GM23338 (cell line): ENCODE measurements at regions not wholly inside any gene's neighbourhood (a gene's known extent, or its start where the extent isn't known, plus 50 kb on each side); places are given as distances from the start of the nearest gene placed in this dataset.

Source experiments
- ATAC-seq: fragments of 200-7000 bp; cut with Tn5 transposase; 3 replicates; pipeline ENCODE4 v1.9.1; 2020
- DNase-seq: peaks from one replicate; pipeline ENCODE4 v3.0.0-alpha.2; 2015; ENCODE audit warnings: low spot score
- H2AFZ ChIP-seq: fragments of 200-600 bp; sonication (generic); 2 replicates; pipeline ENCODE4 v1.8.0; 2016; ENCODE audit warnings: antibody characterized with exemption, mild to moderate bottlenecking, moderate library complexity
- H3F3A ChIP-seq: fragments of 200-600 bp; sonication (generic); replicated peaks from 2 replicates; pipeline ENCODE4 v1.8.0; 2017; ENCODE audit warnings: antibody characterized with exemption, mixed run types, low read depth
- H3K27ac ChIP-seq: fragments of 200-600 bp; sonication (generic); 2 replicates; pipeline ENCODE4 v1.6.1; 2016; ENCODE audit warnings: low read depth
- H3K27me3 ChIP-seq: fragments of 200-600 bp; sonication (generic); 2 replicates; pipeline ENCODE4 v1.8.0; 2016; ENCODE audit warnings: mild to moderate bottlenecking, mixed run types, moderate library complexity; ENCODE audit not compliant: insufficient read depth
- H3K36me3 ChIP-seq: fragments of 200-600 bp; sonication (generic); 2 replicates; pipeline ENCODE4 v1.8.0; 2016; ENCODE audit warnings: mild to moderate bottlenecking; ENCODE audit not compliant: insufficient read depth
- H3K4me1 ChIP-seq: fragments of 200-600 bp; sonication (generic); 2 replicates; pipeline ENCODE4 v1.8.0; 2016; ENCODE audit warnings: mild to moderate bottlenecking, moderate library complexity; ENCODE audit not compliant: insufficient read depth
- H3K4me2 ChIP-seq: fragments of 200-600 bp; sonication (generic); 2 replicates; pipeline ENCODE4 v1.7.1; 2017; ENCODE audit warnings: mixed run types
- H3K4me3 ChIP-seq: fragments of 200-600 bp; sonication (generic); 2 replicates; pipeline ENCODE4 v1.6.1; 2016; ENCODE audit warnings: mixed run types
- H3K79me2 ChIP-seq: fragments of 200-600 bp; sonication (generic); replicated peaks from 2 replicates; pipeline ENCODE4 v1.8.0; 2017; ENCODE audit warnings: mild to moderate bottlenecking; ENCODE audit not compliant: insufficient read depth
- H3K9me2 ChIP-seq: fragments of 200-600 bp; sonication (generic); 2 replicates; pipeline ENCODE4 v1.8.0; 2017; ENCODE audit not compliant: insufficient read depth
- H4K20me1 ChIP-seq: fragments of 200-600 bp; sonication (generic); replicated peaks from 2 replicates; pipeline ENCODE4 v1.8.0; 2017; ENCODE audit warnings: mild to moderate bottlenecking; ENCODE audit not compliant: insufficient read depth
- H3K27ac Mint-ChIP-seq: 2 replicates; pipeline ENCODE4 v1.8.0; 2020; ENCODE audit warnings: inconsistent platforms, mild to moderate bottlenecking, moderate library complexity, mixed read lengths
- H3K27me3 Mint-ChIP-seq: 3 replicates; pipeline ENCODE4 v1.8.0; 2022; ENCODE audit warnings: low read depth, mild to moderate bottlenecking, moderate library complexity, mixed read lengths, inconsistent platforms; ENCODE audit not compliant: insufficient read depth, poor library complexity
- H3K36me3 Mint-ChIP-seq: 3 replicates; pipeline ENCODE4 v1.8.0; 2021; ENCODE audit warnings: low read depth, mild to moderate bottlenecking, inconsistent platforms, moderate library complexity, mixed read lengths
- H3K4me1 Mint-ChIP-seq: 3 replicates; pipeline ENCODE4 v1.8.0; 2020; ENCODE audit warnings: mild to moderate bottlenecking, inconsistent platforms, mixed read lengths
- H3K4me3 Mint-ChIP-seq: 3 replicates; pipeline ENCODE4 v1.8.0; 2021; ENCODE audit warnings: moderate library complexity, mild to moderate bottlenecking, inconsistent platforms, mixed read lengths
- H3K9me3 Mint-ChIP-seq: 3 replicates; pipeline ENCODE4 v1.8.0; 2020; ENCODE audit warnings: moderate library complexity, mild to moderate bottlenecking, inconsistent platforms, mixed read lengths
- ETS1 ChIP-seq: IDR thresholded peaks from 2 replicates; pipeline ENCODE4 v1.6.1; 2016; ENCODE audit warnings: antibody characterized with exemption
- EZH2 ChIP-seq: fragments of 200-600 bp; sonication (generic); IDR thresholded peaks from one replicate; pipeline ENCODE4 v1.8.0; 2017; ENCODE audit warnings: antibody characterized with exemption, mild to moderate bottlenecking, low read depth; ENCODE audit not compliant: unreplicated experiment
- EZH2phosphoT487 ChIP-seq: fragments of 200-600 bp; sonication (generic); IDR thresholded peaks from one replicate; pipeline ENCODE4 v1.8.1; 2018; ENCODE audit warnings: antibody characterized with exemption; ENCODE audit not compliant: unreplicated experiment
- JUNB ChIP-seq: IDR thresholded peaks from one replicate; pipeline ENCODE4 v1.6.1; 2016; ENCODE audit warnings: antibody characterized with exemption; ENCODE audit not compliant: unreplicated experiment
- NANOG ChIP-seq: IDR thresholded peaks from 2 replicates; pipeline ENCODE4 v1.6.1; 2016; ENCODE audit warnings: antibody characterized with exemption, borderline replicate concordance
- POLR2AphosphoS5 ChIP-seq: IDR thresholded peaks from 2 replicates; pipeline ENCODE4 v1.6.1; 2016; ENCODE audit warnings: antibody characterized with exemption, low read depth
- ZNF114 ChIP-seq: fragments of 250-450 bp; sonication (Bioruptor Pico); IDR thresholded peaks from 2 replicates; pipeline ENCODE4 v1.5.0; 2020; ENCODE audit warnings: mild to moderate bottlenecking, moderate library complexity
- ZNF331 ChIP-seq: fragments of 250-450 bp; sonication (Bioruptor Pico); IDR thresholded peaks from 2 replicates; pipeline ENCODE4 v1.5.0; 2020; ENCODE audit warnings: low read depth, mild to moderate bottlenecking, moderate library complexity
- TF ChIP-seq, protein P1 (sequence below): fragments of 250-450 bp; sonication (Bioruptor Pico); IDR thresholded peaks from 2 replicates; pipeline ENCODE4 v1.5.0; 2020; ENCODE audit warnings: mild to moderate bottlenecking, moderate library complexity

DNA sequence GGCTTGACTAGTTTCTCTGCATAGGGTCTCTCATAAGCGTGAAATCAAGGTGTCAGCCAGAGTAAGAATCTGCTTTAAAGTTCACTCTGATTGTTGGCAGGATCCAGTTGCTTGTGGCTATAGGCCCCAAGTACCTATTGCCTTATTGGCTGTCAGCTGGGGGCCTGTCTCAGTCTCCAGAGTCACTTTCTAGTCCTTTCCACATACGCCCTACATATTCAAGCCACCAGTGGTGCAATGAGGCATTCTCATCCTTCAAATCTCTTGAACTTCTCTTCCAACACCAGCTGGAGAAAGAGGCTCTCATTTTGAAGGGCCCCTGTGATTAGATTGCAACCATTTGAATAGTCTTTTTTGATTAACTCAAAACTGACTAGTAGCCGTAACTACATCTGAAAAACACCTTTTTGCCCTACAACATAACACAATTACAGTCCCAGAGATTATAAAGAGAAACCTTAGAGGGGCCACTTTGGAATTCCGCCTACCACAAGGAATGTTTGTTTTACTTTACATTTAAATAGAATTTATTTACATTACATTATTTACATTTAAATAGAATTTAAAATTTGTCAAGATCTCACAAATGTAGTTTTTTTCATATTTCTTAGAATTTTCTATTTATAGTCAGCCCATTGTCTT is 520.1 kb downstream of the DSC3 start:
- TF ChIP-seq, protein P1, sequence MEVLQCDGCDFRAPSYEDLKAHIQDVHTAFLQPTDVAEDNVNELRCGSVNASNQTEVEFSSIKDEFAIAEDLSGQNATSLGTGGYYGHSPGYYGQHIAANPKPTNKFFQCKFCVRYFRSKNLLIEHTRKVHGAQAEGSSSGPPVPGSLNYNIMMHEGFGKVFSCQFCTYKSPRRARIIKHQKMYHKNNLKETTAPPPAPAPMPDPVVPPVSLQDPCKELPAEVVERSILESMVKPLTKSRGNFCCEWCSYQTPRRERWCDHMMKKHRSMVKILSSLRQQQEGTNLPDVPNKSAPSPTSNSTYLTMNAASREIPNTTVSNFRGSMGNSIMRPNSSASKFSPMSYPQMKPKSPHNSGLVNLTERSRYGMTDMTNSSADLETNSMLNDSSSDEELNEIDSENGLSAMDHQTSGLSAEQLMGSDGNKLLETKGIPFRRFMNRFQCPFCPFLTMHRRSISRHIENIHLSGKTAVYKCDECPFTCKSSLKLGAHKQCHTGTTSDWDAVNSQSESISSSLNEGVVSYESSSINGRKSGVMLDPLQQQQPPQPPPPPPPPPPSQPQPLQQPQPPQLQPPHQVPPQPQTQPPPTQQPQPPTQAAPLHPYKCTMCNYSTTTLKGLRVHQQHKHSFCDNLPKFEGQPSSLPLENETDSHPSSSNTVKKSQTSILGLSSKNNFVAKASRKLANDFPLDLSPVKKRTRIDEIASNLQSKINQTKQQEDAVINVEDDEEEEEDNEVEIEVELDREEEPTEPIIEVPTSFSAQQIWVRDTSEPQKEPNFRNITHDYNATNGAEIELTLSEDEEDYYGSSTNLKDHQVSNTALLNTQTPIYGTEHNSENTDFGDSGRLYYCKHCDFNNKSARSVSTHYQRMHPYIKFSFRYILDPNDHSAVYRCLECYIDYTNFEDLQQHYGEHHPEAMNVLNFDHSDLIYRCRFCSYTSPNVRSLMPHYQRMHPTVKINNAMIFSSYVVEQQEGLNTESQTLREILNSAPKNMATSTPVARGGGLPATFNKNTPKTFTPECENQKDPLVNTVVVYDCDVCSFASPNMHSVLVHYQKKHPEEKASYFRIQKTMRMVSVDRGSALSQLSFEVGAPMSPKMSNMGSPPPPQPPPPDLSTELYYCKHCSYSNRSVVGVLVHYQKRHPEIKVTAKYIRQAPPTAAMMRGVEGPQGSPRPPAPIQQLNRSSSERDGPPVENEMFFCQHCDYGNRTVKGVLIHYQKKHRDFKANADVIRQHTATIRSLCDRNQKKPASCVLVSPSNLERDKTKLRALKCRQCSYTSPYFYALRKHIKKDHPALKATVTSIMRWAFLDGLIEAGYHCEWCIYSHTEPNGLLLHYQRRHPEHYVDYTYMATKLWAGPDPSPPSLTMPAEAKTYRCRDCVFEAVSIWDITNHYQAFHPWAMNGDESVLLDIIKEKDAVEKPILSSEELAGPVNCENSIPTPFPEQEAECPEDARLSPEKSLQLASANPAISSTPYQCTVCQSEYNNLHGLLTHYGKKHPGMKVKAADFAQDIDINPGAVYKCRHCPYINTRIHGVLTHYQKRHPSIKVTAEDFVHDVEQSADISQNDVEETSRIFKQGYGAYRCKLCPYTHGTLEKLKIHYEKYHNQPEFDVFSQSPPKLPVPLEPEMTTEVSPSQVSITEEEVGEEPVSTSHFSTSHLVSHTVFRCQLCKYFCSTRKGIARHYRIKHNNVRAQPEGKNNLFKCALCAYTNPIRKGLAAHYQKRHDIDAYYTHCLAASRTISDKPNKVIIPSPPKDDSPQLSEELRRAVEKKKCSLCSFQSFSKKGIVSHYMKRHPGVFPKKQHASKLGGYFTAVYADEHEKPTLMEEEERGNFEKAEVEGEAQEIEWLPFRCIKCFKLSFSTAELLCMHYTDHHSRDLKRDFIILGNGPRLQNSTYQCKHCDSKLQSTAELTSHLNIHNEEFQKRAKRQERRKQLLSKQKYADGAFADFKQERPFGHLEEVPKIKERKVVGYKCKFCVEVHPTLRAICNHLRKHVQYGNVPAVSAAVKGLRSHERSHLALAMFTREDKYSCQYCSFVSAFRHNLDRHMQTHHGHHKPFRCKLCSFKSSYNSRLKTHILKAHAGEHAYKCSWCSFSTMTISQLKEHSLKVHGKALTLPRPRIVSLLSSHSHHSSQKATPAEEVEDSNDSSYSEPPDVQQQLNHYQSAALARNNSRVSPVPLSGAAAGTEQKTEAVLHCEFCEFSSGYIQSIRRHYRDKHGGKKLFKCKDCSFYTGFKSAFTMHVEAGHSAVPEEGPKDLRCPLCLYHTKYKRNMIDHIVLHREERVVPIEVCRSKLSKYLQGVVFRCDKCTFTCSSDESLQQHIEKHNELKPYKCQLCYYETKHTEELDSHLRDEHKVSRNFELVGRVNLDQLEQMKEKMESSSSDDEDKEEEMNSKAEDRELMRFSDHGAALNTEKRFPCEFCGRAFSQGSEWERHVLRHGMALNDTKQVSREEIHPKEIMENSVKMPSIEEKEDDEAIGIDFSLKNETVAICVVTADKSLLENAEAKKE (CRISPR knock-in tag), result peak; percentile 89
- no peak for TF ChIP-seq ZNF331 (CRISPR knock-in tag)
- H3K27ac Mint-ChIP-seq, result peak overlapping the region; percentile 42
- Histone ChIP-seq H3K4me2 (peak overlapping the region; percentile 71), H4K20me1 (no peaks in the 10 kb centered on the region), H3F3A (peaks cover 9% of the 10 kb centered on the region; the same call in 1 of the 2 replicates), H3K79me2 (no peaks in the 10 kb centered on the region), H3K4me1 (peaks cover 42% of the 10 kb centered on the region), H3K9me2 (no peaks in the 10 kb centered on the region), H3K27me3 (no peaks in the 10 kb centered on the region), H3K27ac (peak overlapping the region; percentile 92), H2AFZ (no peak overlapping the region), H3K4me3 (peak overlapping the region; percentile 29), H3K36me3 (no peaks in the 10 kb centered on the region)
- no peaks in the 10 kb centered on the region for H3K27me3 Mint-ChIP-seq
- H3K4me3 Mint-ChIP-seq, result peak overlapping the region; percentile 13; the same call in 2 of the 3 replicates
- H3K4me1 Mint-ChIP-seq, result peaks cover 41% of the 10 kb centered on the region
- H3K9me3 Mint-ChIP-seq, result no peaks in the 10 kb centered on the region
- DNase-seq (peak; percentile 64), ATAC-seq (peak; percentile 92)
- no peaks in the 10 kb centered on the region for H3K36me3 Mint-ChIP-seq

DNA sequence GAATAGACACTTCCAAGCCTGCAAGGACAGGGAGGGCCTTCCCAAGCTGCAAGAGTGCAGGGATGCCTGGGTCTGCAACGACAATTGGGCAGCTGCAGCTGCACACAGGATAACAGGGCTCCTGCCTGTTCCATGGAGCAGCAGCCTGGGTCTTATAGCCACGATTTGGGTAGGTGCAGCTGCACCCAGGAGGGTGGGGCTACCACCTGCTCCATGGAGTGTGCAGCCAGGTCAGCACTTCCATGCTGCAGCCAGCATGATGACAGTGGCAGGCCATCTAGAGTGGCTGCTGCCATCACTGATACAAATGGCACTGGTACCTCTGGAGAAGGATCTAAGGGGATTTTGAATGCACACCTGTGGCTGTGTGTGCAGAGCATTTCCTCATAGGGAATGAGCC is 528.5 kb downstream of the DSC3 start:
- H3K9me3 Mint-ChIP-seq, result no peaks in the 10 kb centered on the region
- no peak overlapping the region for H3K4me2 ChIP-seq
- no peaks in the 10 kb centered on the region for H3K36me3 ChIP-seq
- no peaks in the 10 kb centered on the region for H3K79me2 ChIP-seq
- no peaks in the 10 kb centered on the region for H4K20me1 ChIP-seq
- H2AFZ ChIP-seq, result no peak overlapping the region
- H3K27me3 Mint-ChIP-seq, result no peaks in the 10 kb centered on the region
- TF ChIP-seq EZH2 (no peak), JUNB (no peak), EZH2phosphoT487 (no peak), POLR2AphosphoS5 (no peak), ZNF114 (CRISPR knock-in tag) (no peak), NANOG (no peak), ETS1 (no peak)
- H3K27ac Mint-ChIP-seq, result no peak overlapping the region
- no peaks in the 10 kb centered on the region for H3F3A ChIP-seq
- peaks cover 4% of the 10 kb centered on the region; the same call in 1 of the 2 replicates for H3K4me1 ChIP-seq
- no peak for ATAC-seq
- no peak for DNase-seq
- H3K9me2 ChIP-seq, result no peaks in the 10 kb centered on the region
- no peak overlapping the region for H3K4me3 ChIP-seq
- H3K4me3 Mint-ChIP-seq, result no peak overlapping the region
- no peaks in the 10 kb centered on the region; the same call in 2 of the 3 replicates for H3K36me3 Mint-ChIP-seq
- peaks cover 3% of the 10 kb centered on the region; the same call in 2 of the 3 replicates for H3K4me1 Mint-ChIP-seq
- no peak overlapping the region for H3K27ac ChIP-seq
- H3K27me3 ChIP-seq, result no peaks in the 10 kb centered on the region
